Activated CD4-positive, alpha-beta T cell treated with anti-CD3 and anti-CD28 coated beads, Interleukin-2, amount 10 ng/mL, durations not matched to agents 7 days and 5 days (primary cell): ENCODE measurements at regions not wholly inside any gene's neighbourhood (a gene's known extent, or its start where the extent isn't known, plus 50 kb on each side); places are given as distances from the start of the nearest gene placed in this dataset.
"Not testable (repeated sequence)": the region's sequence is repeated elsewhere in the genome, so short reads cannot be mapped to it uniquely, and the experiment has no call there.

ENCODE experiments used
- CTCF ChIA-PET: fragments of 350-600 bp; sonication (Branson Sonifier 250); formaldehyde crosslinking; loops from one replicate; lab custom pipeline; 2021; ENCODE audit warnings: antibody characterized with exemption; lab: Charles Lee
- POLR2A ChIA-PET: fragments of 350-600 bp; sonication (Branson Sonifier 250); formaldehyde crosslinking; loops from one replicate; lab custom pipeline; 2021; ENCODE audit warnings: antibody characterized with exemption; lab: Charles Lee
- DNase-seq: peaks from one replicate; pipeline ENCODE4 v3.0.0-alpha.2; 2020
- H3K27ac Mint-ChIP-seq: one replicate; pipeline ENCODE4 v1.8.0; 2021; ENCODE audit warnings: mild to moderate bottlenecking, moderate library complexity, mixed read lengths
- H3K27me3 Mint-ChIP-seq: one replicate; pipeline ENCODE4 v1.8.0; 2021; ENCODE audit warnings: mixed read lengths
- H3K36me3 Mint-ChIP-seq: one replicate; pipeline ENCODE4 v1.8.0; 2021; ENCODE audit warnings: low read depth, mixed read lengths
- H3K4me1 Mint-ChIP-seq: one replicate; pipeline ENCODE4 v1.8.0; 2021; ENCODE audit warnings: mixed read lengths
- H3K4me3 Mint-ChIP-seq: one replicate; pipeline ENCODE4 v1.8.0; 2021; ENCODE audit warnings: mild to moderate bottlenecking, moderate library complexity, mixed read lengths
- H3K9me3 Mint-ChIP-seq: one replicate; pipeline ENCODE4 v1.8.0; 2021; ENCODE audit warnings: mixed read lengths

GRCh38 chr2:163039266-163039665 lies 200.7 kb upstream of the KCNH7 start:
- CTCF ChIA-PET, result no interaction called here
- no peak for DNase-seq
- POLR2A ChIA-PET, result no interaction called here
- Mint-ChIP-seq H3K4me1 (no peaks in the 10 kb centered on the region), H3K4me3 (no peak overlapping the region), H3K9me3 (no peaks in the 10 kb centered on the region), H3K27ac (no peak overlapping the region), H3K27me3 (no peaks in the 10 kb centered on the region), H3K36me3 (no peaks in the 10 kb centered on the region)

- CTCF ChIA-PET, result no interaction called here
- no peak for DNase-seq
- H3K9me3 Mint-ChIP-seq, result peaks cover 3% of the 10 kb centered on the region
- POLR2A ChIA-PET, result no interaction called here
- H3K27me3 Mint-ChIP-seq, result no peaks in the 10 kb centered on the region
- no peaks in the 10 kb centered on the region for H3K36me3 Mint-ChIP-seq
- H3K4me1 Mint-ChIP-seq, result no peaks in the 10 kb centered on the region
- H3K4me3 Mint-ChIP-seq, result no peak overlapping the region
- H3K27ac Mint-ChIP-seq, result no peak overlapping the region
Measured at GRCh38 chr2:163028807-163029206, 190.2 kb upstream of the KCNH7 start.

GRCh38 chr2:163026136-163026775 lies 187.7 kb upstream of the KCNH7 start:
- H3K27ac Mint-ChIP-seq, POLR2A ChIA-PET, H3K9me3 Mint-ChIP-seq, DNase-seq, H3K4me3 Mint-ChIP-seq, H3K27me3 Mint-ChIP-seq, CTCF ChIA-PET, H3K36me3 Mint-ChIP-seq, H3K4me1 Mint-ChIP-seq: not testable (repeated sequence)

GRCh38 chr2:163016882-163017281 lies 178.3 kb upstream of the KCNH7 start:
- CTCF ChIA-PET, H3K4me3 Mint-ChIP-seq, DNase-seq, H3K27me3 Mint-ChIP-seq, POLR2A ChIA-PET, H3K36me3 Mint-ChIP-seq, H3K27ac Mint-ChIP-seq, H3K9me3 Mint-ChIP-seq, H3K4me1 Mint-ChIP-seq: not testable (repeated sequence)

GRCh38 chr2:163011000-163011399 lies 172.4 kb upstream of the KCNH7 start:
- no peak for DNase-seq
- no peaks in the 10 kb centered on the region for H3K4me1 Mint-ChIP-seq
- no peak overlapping the region for H3K4me3 Mint-ChIP-seq
- ChIA-PET POLR2A (no interaction called here), CTCF (no interaction called here)
- no peaks in the 10 kb centered on the region for H3K9me3 Mint-ChIP-seq
- no peaks in the 10 kb centered on the region for H3K27me3 Mint-ChIP-seq
- H3K27ac Mint-ChIP-seq, result no peak overlapping the region
- H3K36me3 Mint-ChIP-seq, result no peaks in the 10 kb centered on the region

GRCh38 chr2:163008642-163009041 lies 170.1 kb upstream of the KCNH7 start:
- Mint-ChIP-seq H3K27me3 (no peaks in the 10 kb centered on the region), H3K4me1 (no peaks in the 10 kb centered on the region), H3K9me3 (no peaks in the 10 kb centered on the region), H3K27ac (no peak overlapping the region), H3K4me3 (no peak overlapping the region), H3K36me3 (no peaks in the 10 kb centered on the region)
- ChIA-PET POLR2A (no interaction called here), CTCF (no interaction called here)
- no peak for DNase-seq

- H3K4me3 Mint-ChIP-seq, result no peak overlapping the region
- H3K9me3 Mint-ChIP-seq, result no peaks in the 10 kb centered on the region
- H3K27me3 Mint-ChIP-seq, result no peaks in the 10 kb centered on the region
- H3K4me1 Mint-ChIP-seq, result no peaks in the 10 kb centered on the region
- no peaks in the 10 kb centered on the region for H3K36me3 Mint-ChIP-seq
- no peak overlapping the region for H3K27ac Mint-ChIP-seq
- POLR2A ChIA-PET, result no interaction called here
- CTCF ChIA-PET, result no interaction called here
- DNase-seq, result no peak
Measured at GRCh38 chr2:162994718-162995117, 156.2 kb upstream of the KCNH7 start.

GRCh38 chr2:162992828-162993227 lies 154.3 kb upstream of the KCNH7 start:
- no peak for DNase-seq
- no peak overlapping the region for H3K27ac Mint-ChIP-seq
- no peaks in the 10 kb centered on the region for H3K27me3 Mint-ChIP-seq
- CTCF ChIA-PET, result no interaction called here
- no peaks in the 10 kb centered on the region for H3K36me3 Mint-ChIP-seq
- H3K9me3 Mint-ChIP-seq, result no peaks in the 10 kb centered on the region
- no peak overlapping the region for H3K4me3 Mint-ChIP-seq
- no peaks in the 10 kb centered on the region for H3K4me1 Mint-ChIP-seq
- POLR2A ChIA-PET, result no interaction called here

GRCh38 chr2:162989507-162989906 lies 150.9 kb upstream of the KCNH7 start:
- Mint-ChIP-seq H3K36me3 (no peaks in the 10 kb centered on the region), H3K4me3 (no peak overlapping the region), H3K9me3 (no peaks in the 10 kb centered on the region), H3K27ac (no peak overlapping the region), H3K27me3 (no peaks in the 10 kb centered on the region), H3K4me1 (no peaks in the 10 kb centered on the region)
- DNase-seq, result no peak
- POLR2A ChIA-PET, result no interaction called here
- CTCF ChIA-PET, result no interaction called here

- H3K27ac Mint-ChIP-seq, result no peak overlapping the region
- H3K36me3 Mint-ChIP-seq, result no peaks in the 10 kb centered on the region
- CTCF ChIA-PET, result no interaction called here
- POLR2A ChIA-PET, result no interaction called here
- DNase-seq, result no peak
- no peaks in the 10 kb centered on the region for H3K9me3 Mint-ChIP-seq
- no peak overlapping the region for H3K4me3 Mint-ChIP-seq
- H3K4me1 Mint-ChIP-seq, result no peaks in the 10 kb centered on the region
- no peaks in the 10 kb centered on the region for H3K27me3 Mint-ChIP-seq
Measured at GRCh38 chr2:162974771-162975170, 136.2 kb upstream of the KCNH7 start.

- no peak for DNase-seq
- H3K27ac Mint-ChIP-seq, result no peak overlapping the region
- no peaks in the 10 kb centered on the region for H3K36me3 Mint-ChIP-seq
- H3K4me3 Mint-ChIP-seq, result no peak overlapping the region
- H3K9me3 Mint-ChIP-seq, result no peaks in the 10 kb centered on the region
- H3K27me3 Mint-ChIP-seq, result no peaks in the 10 kb centered on the region
- POLR2A ChIA-PET, result no interaction called here
- no peaks in the 10 kb centered on the region for H3K4me1 Mint-ChIP-seq
- CTCF ChIA-PET, result no interaction called here
Measured at GRCh38 chr2:162972383-162972782, 133.8 kb upstream of the KCNH7 start.

GRCh38 chr2:162968306-162968705 lies 129.7 kb upstream of the KCNH7 start:
- H3K9me3 Mint-ChIP-seq, result no peaks in the 10 kb centered on the region
- no peaks in the 10 kb centered on the region for H3K4me1 Mint-ChIP-seq
- H3K4me3 Mint-ChIP-seq, result no peak overlapping the region
- ChIA-PET POLR2A (no interaction called here), CTCF (no interaction called here)
- no peak for DNase-seq
- no peaks in the 10 kb centered on the region for H3K36me3 Mint-ChIP-seq
- H3K27ac Mint-ChIP-seq, result no peak overlapping the region
- H3K27me3 Mint-ChIP-seq, result no peaks in the 10 kb centered on the region

- H3K27ac Mint-ChIP-seq, result no peak overlapping the region
- no peaks in the 10 kb centered on the region for H3K4me1 Mint-ChIP-seq
- H3K36me3 Mint-ChIP-seq, result no peaks in the 10 kb centered on the region
- H3K4me3 Mint-ChIP-seq, result no peak overlapping the region
- DNase-seq, result no peak
- CTCF ChIA-PET, result interaction anchor here (0.8 kb wide), 1 partner anchor 61 kb away, joined by 3 read pairs; no protein-coding TSS in a partner anchor
- POLR2A ChIA-PET, result no interaction called here
- no peaks in the 10 kb centered on the region for H3K27me3 Mint-ChIP-seq
- H3K9me3 Mint-ChIP-seq, result no peaks in the 10 kb centered on the region
Measured at GRCh38 chr2:162967811-162968210, 129.2 kb upstream of the KCNH7 start.

GRCh38 chr2:162967147-162967546 lies 128.6 kb upstream of the KCNH7 start:
- Mint-ChIP-seq H3K9me3 (no peaks in the 10 kb centered on the region), H3K36me3 (no peaks in the 10 kb centered on the region), H3K4me3 (no peak overlapping the region), H3K27ac (no peak overlapping the region), H3K4me1 (no peaks in the 10 kb centered on the region), H3K27me3 (no peaks in the 10 kb centered on the region)
- DNase-seq, result no peak
- ChIA-PET POLR2A (no interaction called here), CTCF (interaction anchor here (0.8 kb wide), 1 partner anchor 61 kb away, joined by 3 read pairs; no protein-coding TSS in a partner anchor)
